SK-N-SH (cell line): ENCODE measurements at regions not wholly inside any gene's neighbourhood (a gene's known extent, or its start where the extent isn't known, plus 50 kb on each side); places are given as distances from the start of the nearest gene placed in this dataset.
A peak's percentile ranks its signal among the peaks of the same experiment; 100 is the strongest.

Source experiments
- CTCF ChIA-PET: fragments of 300-600, 350-600 bp; formaldehyde crosslinking; extraction: SDS; loops from one replicate; lab custom pipeline; 2021; lab: Yijun Ruan, JAX
- POLR2A ChIA-PET: fragments of 350-600 bp; sonication (Branson Sonifier 250); formaldehyde crosslinking; extraction: SDS; loops from one replicate; lab custom pipeline; 2020; ENCODE audit warnings: antibody characterized with exemption, inconsistent platforms; lab: Yijun Ruan, JAX
- DNase-seq: peaks from one replicate; pipeline ENCODE4 v3.0.0; 2012
- H2AFZ ChIP-seq: fragments of 200-600 bp; sonication (generic); 2 replicates; pipeline ENCODE4 v1.8.1; 2016; ENCODE audit warnings: antibody characterized with exemption, mild to moderate bottlenecking, low read depth
- H3F3A ChIP-seq: fragments of 200-600 bp; sonication (generic); replicated peaks from 2 replicates; pipeline ENCODE3; 2016; ENCODE audit warnings: antibody characterized with exemption, mild to moderate bottlenecking; ENCODE audit not compliant: insufficient read depth
- H3K27ac ChIP-seq, 2 experiments: fragments of 200-500 bp in 1 of 2; fragments of 200-600 bp in 1 of 2; sonication (Bioruptor generic) in 1 of 2; sonication (generic), shearing (Covaris generic) in 1 of 2; 2 replicates each; pipeline versions ENCODE4 v1.5.1 to v1.6.1; 2014 to 2016; ENCODE audit warnings: low read depth in 2 of 2, inconsistent platforms in 1 of 2, low read length in 1 of 2, mild to moderate bottlenecking in 1 of 2, mixed read lengths in 1 of 2
- H3K27me3 ChIP-seq: fragments of 200-600 bp; sonication (generic), shearing (Covaris generic); 2 replicates; pipeline ENCODE4 v1.6.1; 2016; ENCODE audit warnings: mixed run types; ENCODE audit not compliant: insufficient read depth
- H3K36me3 ChIP-seq, 2 experiments: fragments of 200-500 bp in 1 of 2; fragments of 200-600 bp in 1 of 2; sonication (Bioruptor generic) in 1 of 2; sonication (generic) in 1 of 2; replicated peaks in 1 of 2; 2 replicates each; pipeline versions ENCODE3 to v1.5.1; 2014 to 2016; ENCODE audit warnings: low read length in 1 of 2, mild to moderate bottlenecking in 1 of 2; ENCODE audit not compliant: insufficient read depth in 2 of 2, control insufficient read depth in 1 of 2
- H3K4me1 ChIP-seq, 2 experiments: fragments of 200-500 bp in 1 of 2; fragments of 200-600 bp in 1 of 2; sonication (Bioruptor generic) in 1 of 2; sonication (generic), shearing (Covaris generic) in 1 of 2; 2 replicates each; pipeline versions ENCODE4 v1.5.1 to v1.6.1; 2014 to 2016; ENCODE audit warnings: low read depth in 1 of 2, low read length in 1 of 2, mixed run types in 1 of 2; ENCODE audit not compliant: insufficient read depth in 2 of 2, control insufficient read depth in 1 of 2
- H3K4me2 ChIP-seq: fragments of 200-600 bp; sonication (generic), shearing (Covaris generic); 2 replicates; pipeline ENCODE4 v1.6.1; 2017; ENCODE audit warnings: mixed run types
- H3K4me3 ChIP-seq, 2 experiments: fragments of 200-500 bp in 1 of 2; fragments of 200-600 bp in 1 of 2; sonication (Bioruptor generic) in 1 of 2; sonication (generic), shearing (Covaris generic) in 1 of 2; 2 replicates each; pipeline versions ENCODE4 v1.5.1 to v1.8.1; 2014 to 2016; ENCODE audit warnings: low read depth in 2 of 2, inconsistent platforms in 1 of 2, low read length in 1 of 2, mild to moderate bottlenecking in 1 of 2, mixed read lengths in 1 of 2, moderate library complexity in 1 of 2
- H3K79me2 ChIP-seq: fragments of 200-600 bp; sonication (generic); 2 replicates; pipeline ENCODE4 v1.8.1; 2017; ENCODE audit warnings: mild to moderate bottlenecking; ENCODE audit not compliant: insufficient read depth
- H3K9ac ChIP-seq: fragments of 200-600 bp; sonication (generic); 2 replicates; pipeline ENCODE4 v1.6.1; 2017; ENCODE audit warnings: mixed run types
- H3K9me2 ChIP-seq: fragments of 200-600 bp; sonication (generic); 2 replicates; pipeline ENCODE4 v1.6.1; 2017; ENCODE audit warnings: mixed run types
- H3K9me3 ChIP-seq: fragments of 200-600 bp; sonication (generic); 2 replicates; pipeline ENCODE4 v1.6.1; 2017; ENCODE audit warnings: mixed run types, mild to moderate bottlenecking, moderate library complexity
- H4K20me1 ChIP-seq: fragments of 200-600 bp; sonication (generic); 2 replicates; pipeline ENCODE4 v1.6.1; 2017; ENCODE audit warnings: mild to moderate bottlenecking, mixed run types; ENCODE audit not compliant: insufficient read depth
- EP300 ChIP-seq, 2 experiments: IDR thresholded peaks; 2 replicates each; pipeline versions ENCODE4 v1.4.0 to v1.6.1; 2012; ENCODE audit warnings: borderline replicate concordance in 1 of 2, low read depth in 1 of 2, low read length in 1 of 2
- FOXM1 ChIP-seq: IDR thresholded peaks from 2 replicates; pipeline ENCODE4 v1.4.0; 2012; ENCODE audit warnings: low read depth, mild to moderate bottlenecking
- GABPA ChIP-seq: IDR thresholded peaks from 2 replicates; pipeline ENCODE4 v1.4.0; 2012; ENCODE audit warnings: low read depth, mild to moderate bottlenecking
- GATA2 ChIP-seq: sonication (generic); formaldehyde crosslinking; IDR thresholded peaks from 2 replicates; pipeline ENCODE4 v1.5.0; 2020; ENCODE audit warnings: mild to moderate bottlenecking, missing genetic modification reagents
- MEF2A ChIP-seq: IDR thresholded peaks from 2 replicates; pipeline ENCODE4 v1.4.0; 2012; ENCODE audit warnings: low read depth, borderline replicate concordance
- MXI1 ChIP-seq: IDR thresholded peaks from 2 replicates; pipeline ENCODE4 v1.6.1; 2012; ENCODE audit warnings: mild to moderate bottlenecking, low read depth, low read length, improper control_type of control experiment
- NFIC ChIP-seq: IDR thresholded peaks from 2 replicates; pipeline ENCODE4 v1.4.0; 2012; ENCODE audit warnings: borderline replicate concordance
- RCOR1 ChIP-seq: fragments of 150-350 bp; IDR thresholded peaks from 2 replicates; pipeline ENCODE4 v1.6.1; 2017; ENCODE audit warnings: antibody characterized with exemption, low read length
- RXRA ChIP-seq: IDR thresholded peaks from 2 replicates; pipeline ENCODE4 v1.4.0; 2012; ENCODE audit warnings: low read depth, mild to moderate bottlenecking, borderline replicate concordance
- TCF12 ChIP-seq: IDR thresholded peaks from 2 replicates; pipeline ENCODE4 v1.4.0; 2012
- WGBS: methylation state at CpG from one replicate; pipeline ENCODE4 v1.1.6; 2017; ENCODE audit warnings: low lambda C conversion rate; 5-methylcytosine and 5-hydroxymethylcytosine counted together
- TF ChIP-seq, protein P1 (sequence below): fragments of 150-350 bp; IDR thresholded peaks from 2 replicates; pipeline ENCODE4 v1.6.1; 2017; ENCODE audit warnings: antibody characterized with exemption, low read length, low read depth, borderline replicate concordance
- TF ChIP-seq, protein P2 (sequence below): IDR thresholded peaks from 2 replicates; pipeline ENCODE4 v1.4.0; 2012; ENCODE audit warnings: low read depth

DNA sequence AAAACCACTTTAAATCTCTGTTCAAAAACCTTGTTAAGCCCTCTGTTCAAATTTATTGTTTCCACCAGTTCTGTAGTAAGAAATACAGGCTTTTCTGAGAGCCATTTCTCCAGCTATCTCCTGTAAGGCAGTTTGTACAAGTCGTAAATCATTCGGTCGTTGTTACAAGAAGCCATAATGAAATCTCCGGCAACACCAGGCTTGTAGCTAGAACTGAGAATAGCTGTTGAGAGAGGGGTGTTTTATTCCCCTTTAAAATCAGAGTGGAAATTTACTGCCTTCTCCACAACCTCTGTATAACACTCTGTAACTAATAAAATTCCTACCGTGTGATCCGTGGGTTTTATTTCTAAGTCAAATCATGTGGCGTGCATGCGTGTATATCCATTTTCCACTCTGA, 335.8 kb upstream of the KAZN start:
- Histone ChIP-seq H3K79me2 (no peaks in the 10 kb centered on the region), H3K9ac (no peak overlapping the region), H3K27ac (peak overlapping the region in 1 of 2 experiments; percentile 47; a peak in 1 of 4 replicates), H4K20me1 (no peaks in the 10 kb centered on the region), H3K27me3 (no peaks in the 10 kb centered on the region), H3K9me2 (no peaks in the 10 kb centered on the region), H3K36me3 (no peaks in the 10 kb centered on the region), H3K9me3 (no peaks in the 10 kb centered on the region), H3K4me1 (peaks cover 0 to 12% of the 10 kb centered on the region in 2 experiments; a peak in 3 of 4 replicates), H2AFZ (no peak overlapping the region), H3F3A (no peaks in the 10 kb centered on the region), H3K4me3 (no peak overlapping the region), H3K4me2 (no peak overlapping the region)
- DNase-seq = no peak
- WGBS = 23% methylated on average over 8 of the region's 8 CpGs
- POLR2A ChIA-PET = no interaction called here
- TF ChIP-seq MXI1 = no peak
- TF ChIP-seq, protein P1, sequence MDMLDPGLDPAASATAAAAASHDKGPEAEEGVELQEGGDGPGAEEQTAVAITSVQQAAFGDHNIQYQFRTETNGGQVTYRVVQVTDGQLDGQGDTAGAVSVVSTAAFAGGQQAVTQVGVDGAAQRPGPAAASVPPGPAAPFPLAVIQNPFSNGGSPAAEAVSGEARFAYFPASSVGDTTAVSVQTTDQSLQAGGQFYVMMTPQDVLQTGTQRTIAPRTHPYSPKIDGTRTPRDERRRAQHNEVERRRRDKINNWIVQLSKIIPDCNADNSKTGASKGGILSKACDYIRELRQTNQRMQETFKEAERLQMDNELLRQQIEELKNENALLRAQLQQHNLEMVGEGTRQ = no peak
- TF ChIP-seq EP300 (IDR thresholded peaks at IDR 0.05; ENCODE audit: borderline replicate concordance in 1 of 2, low read depth in 1 of 2, low read length in 1 of 2) = no peak
- TF ChIP-seq GABPA = no peak
- TF ChIP-seq NFIC = no peak
- CTCF ChIA-PET = interaction anchor here (0.6 to 1.2 kb wide), 4 partner anchors 16 to 718 kb away, joined by 3 to 4 read pairs (median 3); no protein-coding TSS in a partner anchor

DNA sequence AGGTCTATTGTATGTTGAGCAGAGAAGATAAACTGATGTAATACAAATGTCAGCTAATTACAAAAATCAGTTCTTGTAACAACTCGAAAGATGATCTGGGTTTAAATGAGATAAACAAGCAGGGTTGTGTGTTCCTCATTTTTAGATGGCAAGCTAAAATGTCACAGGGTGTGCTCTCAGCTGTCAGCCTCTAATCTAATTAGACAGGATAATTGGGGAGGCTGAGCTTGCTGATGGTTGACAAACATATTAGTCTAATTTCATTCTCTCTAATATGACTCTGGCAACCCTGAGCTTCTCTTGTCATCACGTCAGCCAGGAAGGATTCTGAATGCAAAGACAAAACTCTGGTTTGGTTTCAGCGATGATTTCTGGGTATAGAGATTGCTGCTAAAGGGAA, 335.3 kb upstream of the KAZN start:
- H3K9ac ChIP-seq = no peak overlapping the region
- CTCF ChIA-PET = interaction anchor here (0.6 to 1.2 kb wide), 5 partner anchors 11 to 719 kb away, joined by 3 to 4 read pairs (median 3); no protein-coding TSS in a partner anchor
- peak; percentile 36 for DNase-seq
- peak overlapping the region in 1 of 2 experiments; percentile 82; a peak in 2 of 4 replicates for H3K27ac ChIP-seq
- H3K4me1 ChIP-seq = peaks cover 0 to 12% of the 10 kb centered on the region in 2 experiments; a peak in 3 of 4 replicates
- H3K27me3 ChIP-seq = no peaks in the 10 kb centered on the region
- no peaks in the 10 kb centered on the region for H3F3A ChIP-seq
- no peaks in the 10 kb centered on the region for H4K20me1 ChIP-seq
- no peaks in the 10 kb centered on the region for H3K9me3 ChIP-seq
- POLR2A ChIA-PET = no interaction called here
- no peak overlapping the region for H2AFZ ChIP-seq
- no peak overlapping the region for H3K4me3 ChIP-seq
- no peaks in the 10 kb centered on the region for H3K36me3 ChIP-seq
- TF ChIP-seq GABPA (no peak), RXRA (no peak), MEF2A (no peak), EP300 (IDR thresholded peaks at IDR 0.05; ENCODE audit: borderline replicate concordance in 1 of 2, low read depth in 1 of 2, low read length in 1 of 2) (peak in 1 of 2 experiments; percentile 65; a peak in 1 of 4 replicates), FOXM1 (no peak), MXI1 (peak; percentile 31; the same call in 1 of the 2 replicates), RCOR1 (peak; percentile 40; the same call in 1 of the 2 replicates), TCF12 (no peak), GATA2 (CRISPR knock-in tag) (peak; percentile 70)
- TF ChIP-seq, protein P2, sequence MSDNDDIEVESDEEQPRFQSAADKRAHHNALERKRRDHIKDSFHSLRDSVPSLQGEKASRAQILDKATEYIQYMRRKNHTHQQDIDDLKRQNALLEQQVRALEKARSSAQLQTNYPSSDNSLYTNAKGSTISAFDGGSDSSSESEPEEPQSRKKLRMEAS = no peak
- H3K4me2 ChIP-seq = no peak overlapping the region
- H3K9me2 ChIP-seq = no peaks in the 10 kb centered on the region
- 3% methylated on average over 3 of the region's 3 CpGs for WGBS
- no peaks in the 10 kb centered on the region for H3K79me2 ChIP-seq
